HEK293T (cell line): ENCODE measurements at regions not wholly inside any gene's neighbourhood (a gene's known extent, or its start where the extent isn't known, plus 50 kb on each side); places are given as distances from the start of the nearest gene placed in this dataset.
"Not testable (repeated sequence)": the region's sequence is repeated elsewhere in the genome, so short reads cannot be mapped to it uniquely, and the experiment has no call there.

Source experiments
- CTCF ChIA-PET: fragments of 350-600 bp; formaldehyde crosslinking; extraction: SDS; loops from one replicate; lab custom pipeline; 2021; ENCODE audit warnings: antibody characterized with exemption, inconsistent platforms; lab: Yijun Ruan, JAX
- POLR2A ChIA-PET: fragments of 350-600 bp; formaldehyde crosslinking; extraction: SDS; loops from one replicate; lab custom pipeline; 2020; ENCODE audit warnings: antibody characterized with exemption, inconsistent platforms; lab: Yijun Ruan, JAX
- DNase-seq: peaks from one replicate; pipeline ENCODE4 v3.0.0; 2012; ENCODE audit warnings: mixed read lengths; ENCODE audit errors: extremely low spot score
- ARNT ChIP-seq: fragments of 450-650 bp; IDR thresholded peaks from 2 replicates; pipeline ENCODE4 v1.6.1; 2017; ENCODE audit warnings: mild to moderate bottlenecking
- BHLHE40 ChIP-seq: fragments of 450-650 bp; IDR thresholded peaks from 2 replicates; pipeline ENCODE4 v1.6.1; 2016; ENCODE audit warnings: mild to moderate bottlenecking, moderate library complexity, borderline replicate concordance
- CTBP1 ChIP-seq: fragments of 450-650 bp; IDR thresholded peaks from 2 replicates; pipeline ENCODE4 v1.6.1; 2016; ENCODE audit warnings: borderline replicate concordance
- ELF4 ChIP-seq: fragments of 450-650 bp; IDR thresholded peaks from 2 replicates; pipeline ENCODE4 v1.6.1; 2017; ENCODE audit warnings: antibody characterized with exemption
- FOXA1 ChIP-seq: fragments of 450-650 bp; IDR thresholded peaks from 2 replicates; pipeline ENCODE4 v1.6.1; 2016; ENCODE audit warnings: mild to moderate bottlenecking
- FOXK2 ChIP-seq: fragments of 450-650 bp; IDR thresholded peaks from 2 replicates; pipeline ENCODE4 v1.6.1; 2016; ENCODE audit warnings: mild to moderate bottlenecking
- FOXM1 ChIP-seq: fragments of 450-650 bp; IDR thresholded peaks from 2 replicates; pipeline ENCODE4 v1.6.1; 2017; ENCODE audit warnings: mild to moderate bottlenecking, borderline replicate concordance
- HDGF ChIP-seq: fragments of 450-650 bp; IDR thresholded peaks from 2 replicates; pipeline ENCODE4 v1.6.1; 2017; ENCODE audit warnings: antibody characterized with exemption, borderline replicate concordance
- L3MBTL2 ChIP-seq: fragments of 450-650 bp; conservative IDR thresholded peaks from 2 replicates; pipeline ENCODE4 v1.6.1; 2016; ENCODE audit warnings: mild to moderate bottlenecking
- LEF1 ChIP-seq: fragments of 450-650 bp; IDR thresholded peaks from 2 replicates; pipeline ENCODE4 v1.6.1; 2017; ENCODE audit warnings: mild to moderate bottlenecking, borderline replicate concordance
- NFRKB ChIP-seq: fragments of 450-650 bp; IDR thresholded peaks from 2 replicates; pipeline ENCODE4 v1.6.1; 2016; ENCODE audit warnings: mild to moderate bottlenecking, moderate library complexity
- SP1 ChIP-seq: fragments of 450-650 bp; IDR thresholded peaks from 2 replicates; pipeline ENCODE4 v1.6.1; 2017
- SUZ12 ChIP-seq: fragments of 450-650 bp; IDR thresholded peaks from 2 replicates; pipeline ENCODE4 v1.6.1; 2016; ENCODE audit warnings: mild to moderate bottlenecking
- TARDBP ChIP-seq: fragments of 450-650 bp; IDR thresholded peaks from 2 replicates; pipeline ENCODE4 v1.6.1; 2016
- ZNF384 ChIP-seq: fragments of 450-650 bp; IDR thresholded peaks from 2 replicates; pipeline ENCODE4 v1.6.1; 2016
- TF ChIP-seq, protein P1 (sequence below): fragments of 450-650 bp; IDR thresholded peaks from 2 replicates; pipeline ENCODE4 v1.6.1; 2016

DNA sequence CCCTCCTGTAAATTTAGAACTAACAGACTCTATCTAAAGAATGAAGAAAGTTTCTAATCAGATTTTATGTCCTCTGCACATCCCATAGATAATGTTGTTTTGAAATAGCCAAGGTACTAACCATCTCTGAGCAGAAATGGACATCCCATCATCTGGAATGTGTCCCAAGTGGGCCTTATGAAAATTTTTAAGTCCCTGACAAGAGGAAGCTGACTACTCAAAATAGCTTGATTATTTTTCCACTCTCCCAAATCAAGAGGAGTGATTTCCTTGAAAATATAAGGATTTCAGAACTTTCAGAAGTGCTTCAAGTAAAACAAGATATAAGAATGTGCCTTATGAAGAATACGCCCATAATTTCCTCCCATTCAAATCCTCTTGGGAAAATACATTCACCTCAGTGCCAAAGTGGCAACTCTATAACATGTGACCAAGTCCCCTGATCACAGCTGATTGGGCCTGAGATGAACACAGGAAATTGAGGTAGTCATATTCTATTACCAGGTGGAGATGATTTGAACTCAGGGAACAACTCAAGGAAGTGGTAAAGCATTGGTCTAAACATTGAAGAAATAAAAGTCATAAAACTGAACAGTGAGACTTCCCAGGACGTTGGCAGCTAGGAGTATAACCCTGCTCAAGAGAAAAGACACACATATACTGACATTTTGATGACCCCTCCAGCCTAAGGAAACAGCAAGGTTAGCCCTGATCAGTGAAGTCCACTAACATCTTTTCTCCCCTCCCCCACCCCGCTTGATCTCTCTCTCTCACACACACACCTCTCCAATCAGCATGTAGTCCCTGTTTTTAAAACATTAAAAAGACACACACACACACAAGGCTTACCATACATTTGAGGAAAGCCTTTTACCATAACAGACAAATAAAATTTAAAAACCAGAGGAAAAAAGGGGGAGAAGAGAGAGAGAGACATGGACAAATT lies 70.8 kb upstream of the TEAD1 start:
- TF ChIP-seq SP1 (no peak), ARNT (no peak), TARDBP (no peak), FOXA1 (no peak), HDGF (no peak), ELF4 (no peak), ZNF384 (no peak), LEF1 (no peak), NFRKB (no peak), FOXK2 (no peak), BHLHE40 (no peak), CTBP1 (no peak)
- ChIA-PET CTCF (no interaction called here), POLR2A (no interaction called here)
- DNase-seq: no peak

DNA sequence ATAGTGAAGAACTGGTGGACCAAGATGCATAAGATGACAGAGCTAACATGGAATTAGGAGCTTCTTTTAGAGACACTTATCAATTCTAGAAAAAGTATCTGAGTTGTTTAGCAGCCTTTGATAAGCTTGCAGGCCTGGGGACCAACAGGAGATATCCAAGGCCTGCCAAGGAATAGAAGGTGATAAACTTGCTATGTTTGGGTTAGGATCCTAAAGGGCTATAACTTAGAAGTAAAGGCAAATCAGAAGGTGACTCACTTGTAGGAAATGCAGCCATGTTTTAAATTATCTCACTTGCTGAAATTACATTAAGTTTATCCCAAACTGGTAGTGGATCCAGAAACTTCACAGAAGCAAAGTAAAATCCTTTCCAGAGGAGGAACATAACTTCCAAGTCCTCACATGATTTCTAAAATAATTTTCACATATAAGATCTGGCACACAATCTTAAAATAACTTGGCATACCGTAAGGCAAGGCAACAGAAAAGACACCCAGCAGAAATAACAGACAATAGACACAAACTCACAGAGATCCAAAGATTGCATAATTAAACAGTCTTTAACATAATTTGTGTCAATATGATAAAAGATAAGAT lies 69.6 kb upstream of the TEAD1 start:
- TF ChIP-seq SP1 (no peak), FOXA1 (no peak), L3MBTL2 (no peak), ELF4 (no peak), ARNT (no peak)
- ChIA-PET POLR2A (no interaction called here), CTCF (interaction anchor here (1.0 kb wide), 1 partner anchor 274 kb away, joined by 3 read pairs; no protein-coding TSS in a partner anchor)
- no peak for DNase-seq

DNA sequence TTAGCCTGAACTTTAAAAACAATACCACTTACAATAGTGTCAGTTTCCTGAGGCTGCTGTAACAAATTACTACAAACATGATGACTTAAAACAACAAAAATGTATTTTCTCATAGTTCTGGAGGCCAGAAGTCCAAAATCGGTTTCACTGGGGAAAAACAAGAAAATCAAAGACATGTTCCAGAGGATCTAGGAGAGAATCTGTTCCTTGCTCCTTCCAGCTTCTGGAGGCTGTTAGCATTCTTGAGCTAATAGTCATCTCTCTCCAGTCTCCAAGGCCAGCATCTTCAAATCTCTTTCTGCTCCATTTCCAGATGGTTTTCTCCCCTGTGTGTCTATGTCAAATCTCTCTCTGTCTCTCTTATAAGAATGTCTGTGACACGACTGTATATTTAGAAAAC lies 67.6 kb upstream of the TEAD1 start:
- POLR2A ChIA-PET: no interaction called here
- TF ChIP-seq TARDBP: no peak
- TF ChIP-seq NFRKB: no peak
- TF ChIP-seq ELF4: no peak
- TF ChIP-seq L3MBTL2: no peak
- TF ChIP-seq SP1: no peak
- no peak for TF ChIP-seq ARNT
- TF ChIP-seq ZNF384: no peak
- no peak for TF ChIP-seq FOXM1
- no peak for TF ChIP-seq BHLHE40
- TF ChIP-seq, protein P1, sequence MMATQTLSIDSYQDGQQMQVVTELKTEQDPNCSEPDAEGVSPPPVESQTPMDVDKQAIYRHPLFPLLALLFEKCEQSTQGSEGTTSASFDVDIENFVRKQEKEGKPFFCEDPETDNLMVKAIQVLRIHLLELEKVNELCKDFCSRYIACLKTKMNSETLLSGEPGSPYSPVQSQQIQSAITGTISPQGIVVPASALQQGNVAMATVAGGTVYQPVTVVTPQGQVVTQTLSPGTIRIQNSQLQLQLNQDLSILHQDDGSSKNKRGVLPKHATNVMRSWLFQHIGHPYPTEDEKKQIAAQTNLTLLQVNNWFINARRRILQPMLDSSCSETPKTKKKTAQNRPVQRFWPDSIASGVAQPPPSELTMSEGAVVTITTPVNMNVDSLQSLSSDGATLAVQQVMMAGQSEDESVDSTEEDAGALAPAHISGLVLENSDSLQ: no peak
- no peak for TF ChIP-seq LEF1
- TF ChIP-seq SUZ12: no peak
- no peak for TF ChIP-seq FOXA1
- TF ChIP-seq CTBP1: no peak
- TF ChIP-seq FOXK2: no peak
- CTCF ChIA-PET: no interaction called here
- DNase-seq: no peak

DNA sequence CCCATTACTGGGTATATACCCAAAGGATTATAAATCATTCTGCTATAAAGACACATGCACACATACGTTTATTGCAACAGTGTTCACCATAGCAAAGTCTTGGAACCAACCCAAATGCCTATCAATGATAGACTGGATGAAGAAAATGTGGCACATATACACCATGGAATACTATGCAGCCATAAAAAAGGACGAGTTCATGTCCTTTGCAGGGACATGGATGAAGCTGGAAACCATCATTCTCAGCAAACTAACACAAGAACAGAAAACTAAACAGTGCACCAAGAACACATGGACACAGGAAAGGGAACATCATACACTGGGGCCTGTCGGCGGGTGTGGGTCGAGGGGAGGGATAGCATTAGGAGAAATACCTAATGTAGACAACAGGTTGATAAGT lies 65.5 kb upstream of the TEAD1 start:
- POLR2A ChIA-PET, CTCF ChIA-PET, DNase-seq: not testable (repeated sequence)

DNA sequence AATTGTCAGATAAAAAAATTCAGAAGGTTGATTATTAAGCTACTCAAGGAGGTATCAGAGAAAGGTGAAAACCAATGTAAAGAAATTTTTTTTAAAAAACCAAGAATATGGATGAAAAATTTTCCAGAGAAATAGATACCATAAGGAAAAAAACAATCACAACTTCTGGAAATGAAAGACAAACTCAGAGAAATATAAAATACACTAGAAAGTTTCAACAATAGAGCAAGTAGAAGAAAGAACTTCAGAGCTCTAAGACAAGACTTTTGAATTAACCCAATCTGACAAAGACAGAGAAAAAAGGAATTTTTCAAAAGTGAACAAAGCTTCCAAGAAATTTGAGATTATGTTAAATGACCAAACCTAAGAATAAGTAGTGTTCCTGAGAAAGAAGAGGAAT lies 62.9 kb upstream of the TEAD1 start:
- CTCF ChIA-PET: no interaction called here
- POLR2A ChIA-PET: no interaction called here
- no peak for DNase-seq
- no peak for TF ChIP-seq FOXK2
- TF ChIP-seq FOXM1: no peak
- TF ChIP-seq CTBP1: no peak
- no peak for TF ChIP-seq ARNT
- no peak for TF ChIP-seq FOXA1
- no peak for TF ChIP-seq NFRKB
- TF ChIP-seq LEF1: no peak
- no peak for TF ChIP-seq ZNF384
- no peak for TF ChIP-seq BHLHE40
- TF ChIP-seq HDGF: no peak
- no peak for TF ChIP-seq TARDBP
- no peak for TF ChIP-seq SP1
- TF ChIP-seq, protein P1: no peak
- TF ChIP-seq L3MBTL2: no peak
- TF ChIP-seq ELF4: no peak
- no peak for TF ChIP-seq SUZ12

DNA sequence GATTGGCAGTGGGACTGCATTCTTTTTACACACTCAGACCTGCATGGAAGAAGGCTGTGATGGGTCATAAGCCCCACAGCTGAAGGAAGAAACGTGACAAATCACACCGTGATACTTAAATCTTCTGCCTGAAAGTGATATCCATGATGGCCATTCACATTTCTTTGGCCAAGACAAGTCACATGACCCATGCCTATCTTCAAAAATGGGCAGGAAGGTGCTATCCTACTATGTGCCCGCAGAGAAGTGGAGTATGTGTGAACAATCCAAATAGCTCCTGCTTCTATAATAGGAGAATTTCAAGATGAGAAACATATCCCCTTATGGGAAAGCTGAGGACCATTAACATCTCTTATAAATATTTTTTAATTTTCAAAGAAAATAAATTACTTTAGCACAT lies 56.6 kb upstream of the TEAD1 start:
- ChIA-PET CTCF (interaction anchor here (0.6 to 1.0 kb wide), 2 partner anchors 287 to 812 kb away, joined by 3 read pairs; no protein-coding TSS in a partner anchor), POLR2A (no interaction called here)
- no peak for TF ChIP-seq TARDBP
- DNase-seq: no peak
